ENCODE measurements at regions not wholly inside any gene's neighbourhood (a gene's known extent, or its start where the extent isn't known, plus 50 kb on each side); places are given as distances from the start of the nearest gene placed in this dataset.
A peak's percentile ranks its signal among the peaks of the same experiment; 100 is the strongest.
"Not testable (repeated sequence)": the region's sequence is repeated elsewhere in the genome, so short reads cannot be mapped to it uniquely, and the experiment has no call there.

- H3K36me3 ChIP-seq (ENCODE audit: control insufficient read depth, insufficient read depth, low read length) = no peaks in the 10 kb centered on the region
- H3K4me3 ChIP-seq (ENCODE audit: insufficient read depth, low read depth, low read length, poor library complexity, severe bottlenecking) = no peak overlapping the region
- no peak overlapping the region for H3K27ac ChIP-seq (ENCODE audit: insufficient read depth, low read length, poor library complexity, severe bottlenecking)
- H3K4me1 ChIP-seq (ENCODE audit: control insufficient read depth, insufficient read depth, low read length, poor library complexity, severe bottlenecking) = no peaks in the 10 kb centered on the region
- no peak for DNase-seq
- no peaks in the 10 kb centered on the region for H3K9me3 ChIP-seq (ENCODE audit: control insufficient read depth, low read length)
- no peaks in the 10 kb centered on the region for H3K27me3 ChIP-seq (replicated peaks; ENCODE audit: control insufficient read depth, insufficient read depth, low read length, poor library complexity, severe bottlenecking)
These were observed 581.4 kb downstream of the SOCS6 start for GRCh38 chr18:70870292-70870691.

GRCh38 chr18:70848329-70848728, 559.5 kb downstream of the SOCS6 start:
- no peaks in the 10 kb centered on the region for H3K36me3 ChIP-seq (ENCODE audit: control insufficient read depth, insufficient read depth, low read length)

DNA sequence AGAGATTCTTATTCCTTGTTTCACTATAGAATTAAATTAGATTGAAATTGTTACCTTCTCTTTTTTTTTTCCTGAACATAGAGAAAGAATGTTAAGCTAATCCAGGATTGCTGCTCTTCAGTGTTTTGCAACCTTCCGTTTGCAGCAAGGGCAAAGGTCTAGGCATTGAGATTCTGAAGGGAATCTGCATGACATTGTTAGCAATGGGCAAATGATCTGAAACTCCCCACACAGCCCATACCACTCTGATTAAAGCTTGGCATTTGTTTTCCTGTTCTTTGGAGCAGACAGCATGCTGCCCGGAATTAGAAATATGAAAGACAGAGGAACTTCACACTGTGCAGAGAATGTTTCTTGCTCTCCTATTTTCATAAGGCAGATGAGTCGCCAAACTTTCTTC, 551.8 kb downstream of the SOCS6 start:
- Histone ChIP-seq H3K4me3 (ENCODE audit: insufficient read depth, low read depth, low read length, poor library complexity, severe bottlenecking) (no peak overlapping the region), H3K9me3 (ENCODE audit: control insufficient read depth, low read length) (no peaks in the 10 kb centered on the region), H3K27me3 (replicated peaks; ENCODE audit: control insufficient read depth, insufficient read depth, low read length, poor library complexity, severe bottlenecking) (no peaks in the 10 kb centered on the region), H3K27ac (ENCODE audit: insufficient read depth, low read length, poor library complexity, severe bottlenecking) (no peak overlapping the region), H3K36me3 (ENCODE audit: control insufficient read depth, insufficient read depth, low read length) (no peaks in the 10 kb centered on the region), H3K4me1 (ENCODE audit: control insufficient read depth, insufficient read depth, low read length, poor library complexity, severe bottlenecking) (no peaks in the 10 kb centered on the region)
- DNase-seq = no peak

More at GRCh38 chr18:70848329-70848728, 559.5 kb downstream of the SOCS6 start:
- Histone ChIP-seq H3K27ac (ENCODE audit: insufficient read depth, low read length, poor library complexity, severe bottlenecking) (no peak overlapping the region), H3K4me3 (ENCODE audit: insufficient read depth, low read depth, low read length, poor library complexity, severe bottlenecking) (no peak overlapping the region), H3K27me3 (replicated peaks; ENCODE audit: control insufficient read depth, insufficient read depth, low read length, poor library complexity, severe bottlenecking) (no peaks in the 10 kb centered on the region), H3K9me3 (ENCODE audit: control insufficient read depth, low read length) (no peaks in the 10 kb centered on the region), H3K4me1 (ENCODE audit: control insufficient read depth, insufficient read depth, low read length, poor library complexity, severe bottlenecking) (no peaks in the 10 kb centered on the region)
- DNase-seq = no peak

- Histone ChIP-seq H3K4me1 (ENCODE audit: control insufficient read depth, insufficient read depth, low read length, poor library complexity, severe bottlenecking) (no peaks in the 10 kb centered on the region), H3K27ac (ENCODE audit: insufficient read depth, low read length, poor library complexity, severe bottlenecking) (no peak overlapping the region), H3K4me3 (ENCODE audit: insufficient read depth, low read depth, low read length, poor library complexity, severe bottlenecking) (no peak overlapping the region), H3K36me3 (ENCODE audit: control insufficient read depth, insufficient read depth, low read length) (no peaks in the 10 kb centered on the region), H3K9me3 (ENCODE audit: control insufficient read depth, low read length) (no peaks in the 10 kb centered on the region), H3K27me3 (replicated peaks; ENCODE audit: control insufficient read depth, insufficient read depth, low read length, poor library complexity, severe bottlenecking) (no peaks in the 10 kb centered on the region)
- no peak for DNase-seq
These were observed 538.8 kb downstream of the SOCS6 start for GRCh38 chr18:70827632-70828031.

GRCh38 chr18:70826571-70826970, 537.7 kb downstream of the SOCS6 start:
- H3K4me1 ChIP-seq (ENCODE audit: control insufficient read depth, insufficient read depth, low read length, poor library complexity, severe bottlenecking) = no peaks in the 10 kb centered on the region
- H3K9me3 ChIP-seq (ENCODE audit: control insufficient read depth, low read length) = no peaks in the 10 kb centered on the region
- no peak overlapping the region for H3K4me3 ChIP-seq (ENCODE audit: insufficient read depth, low read depth, low read length, poor library complexity, severe bottlenecking)
- no peak for DNase-seq
- H3K27ac ChIP-seq (ENCODE audit: insufficient read depth, low read length, poor library complexity, severe bottlenecking) = no peak overlapping the region
- H3K36me3 ChIP-seq (ENCODE audit: control insufficient read depth, insufficient read depth, low read length) = no peaks in the 10 kb centered on the region
- no peaks in the 10 kb centered on the region for H3K27me3 ChIP-seq (replicated peaks; ENCODE audit: control insufficient read depth, insufficient read depth, low read length, poor library complexity, severe bottlenecking)

- no peaks in the 10 kb centered on the region for H3K9me3 ChIP-seq (ENCODE audit: control insufficient read depth, low read length)
- no peak overlapping the region for H3K27ac ChIP-seq (ENCODE audit: insufficient read depth, low read length, poor library complexity, severe bottlenecking)
- no peaks in the 10 kb centered on the region for H3K27me3 ChIP-seq (replicated peaks; ENCODE audit: control insufficient read depth, insufficient read depth, low read length, poor library complexity, severe bottlenecking)
- no peaks in the 10 kb centered on the region for H3K4me1 ChIP-seq (ENCODE audit: control insufficient read depth, insufficient read depth, low read length, poor library complexity, severe bottlenecking)
- no peak overlapping the region for H3K4me3 ChIP-seq (ENCODE audit: insufficient read depth, low read depth, low read length, poor library complexity, severe bottlenecking)
- DNase-seq = no peak
- H3K36me3 ChIP-seq (ENCODE audit: control insufficient read depth, insufficient read depth, low read length) = no peaks in the 10 kb centered on the region
These were observed 533.8 kb downstream of the SOCS6 start for GRCh38 chr18:70822691-70823090.

DNA sequence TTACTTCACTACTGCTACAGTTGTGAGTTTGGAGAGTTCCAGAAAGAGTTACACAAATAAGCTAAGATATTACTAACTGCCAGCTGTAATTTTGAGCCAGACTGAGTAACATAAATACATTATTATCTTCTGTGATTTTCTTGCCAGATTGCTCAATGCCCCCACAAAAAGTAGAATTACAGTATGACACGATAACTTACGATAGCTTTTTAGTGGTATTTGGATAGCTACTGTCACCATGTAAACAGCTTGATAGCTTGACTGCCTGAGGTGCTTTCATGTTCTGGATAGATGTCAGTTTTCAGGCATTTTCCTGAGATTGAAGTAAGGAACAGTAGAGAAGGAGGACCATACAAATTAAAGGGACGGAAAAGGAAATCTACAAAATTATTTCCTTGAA, 533.3 kb downstream of the SOCS6 start:
- Histone ChIP-seq H3K27me3 (replicated peaks; ENCODE audit: control insufficient read depth, insufficient read depth, low read length, poor library complexity, severe bottlenecking) (no peaks in the 10 kb centered on the region), H3K4me3 (ENCODE audit: insufficient read depth, low read depth, low read length, poor library complexity, severe bottlenecking) (no peak overlapping the region), H3K27ac (ENCODE audit: insufficient read depth, low read length, poor library complexity, severe bottlenecking) (no peak overlapping the region), H3K9me3 (ENCODE audit: control insufficient read depth, low read length) (no peaks in the 10 kb centered on the region), H3K36me3 (ENCODE audit: control insufficient read depth, insufficient read depth, low read length) (no peaks in the 10 kb centered on the region), H3K4me1 (ENCODE audit: control insufficient read depth, insufficient read depth, low read length, poor library complexity, severe bottlenecking) (no peaks in the 10 kb centered on the region)
- no peak for DNase-seq

DNA sequence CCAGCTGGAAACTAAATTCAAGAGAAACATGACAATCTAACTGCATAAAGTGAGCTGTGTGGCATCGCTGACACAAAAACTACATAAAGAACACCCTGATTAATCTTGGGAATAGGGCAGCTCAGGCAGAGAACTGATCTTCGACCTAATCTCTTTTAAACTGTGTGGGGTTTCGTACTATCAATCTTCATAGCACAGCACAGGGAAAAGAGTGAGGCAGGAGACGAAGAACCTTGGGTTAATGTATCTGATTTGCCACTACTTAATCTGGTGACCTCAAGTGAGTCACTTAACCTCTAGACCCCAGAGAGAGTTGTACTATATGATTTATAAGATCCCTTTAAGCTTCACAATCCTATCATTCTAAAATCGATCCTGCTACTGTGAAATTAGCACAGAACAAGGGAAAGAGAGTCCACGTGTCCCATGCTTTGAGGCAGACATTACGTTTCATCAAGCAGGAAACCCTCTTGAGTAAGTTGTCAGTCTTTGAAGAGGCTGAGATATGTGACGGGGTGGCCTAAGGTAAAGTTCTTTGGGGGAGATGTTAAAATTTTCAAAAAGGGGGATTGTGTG, 519.7 kb downstream of the SOCS6 start:
- Histone ChIP-seq H3K36me3 (ENCODE audit: control insufficient read depth, insufficient read depth, low read length) (no peaks in the 10 kb centered on the region), H3K27me3 (replicated peaks; ENCODE audit: control insufficient read depth, insufficient read depth, low read length, poor library complexity, severe bottlenecking) (no peaks in the 10 kb centered on the region), H3K27ac (ENCODE audit: insufficient read depth, low read length, poor library complexity, severe bottlenecking) (no peak overlapping the region), H3K4me3 (ENCODE audit: insufficient read depth, low read depth, low read length, poor library complexity, severe bottlenecking) (no peak overlapping the region), H3K4me1 (ENCODE audit: control insufficient read depth, insufficient read depth, low read length, poor library complexity, severe bottlenecking) (no peaks in the 10 kb centered on the region), H3K9me3 (ENCODE audit: control insufficient read depth, low read length) (no peaks in the 10 kb centered on the region)
- no peak for DNase-seq

DNA sequence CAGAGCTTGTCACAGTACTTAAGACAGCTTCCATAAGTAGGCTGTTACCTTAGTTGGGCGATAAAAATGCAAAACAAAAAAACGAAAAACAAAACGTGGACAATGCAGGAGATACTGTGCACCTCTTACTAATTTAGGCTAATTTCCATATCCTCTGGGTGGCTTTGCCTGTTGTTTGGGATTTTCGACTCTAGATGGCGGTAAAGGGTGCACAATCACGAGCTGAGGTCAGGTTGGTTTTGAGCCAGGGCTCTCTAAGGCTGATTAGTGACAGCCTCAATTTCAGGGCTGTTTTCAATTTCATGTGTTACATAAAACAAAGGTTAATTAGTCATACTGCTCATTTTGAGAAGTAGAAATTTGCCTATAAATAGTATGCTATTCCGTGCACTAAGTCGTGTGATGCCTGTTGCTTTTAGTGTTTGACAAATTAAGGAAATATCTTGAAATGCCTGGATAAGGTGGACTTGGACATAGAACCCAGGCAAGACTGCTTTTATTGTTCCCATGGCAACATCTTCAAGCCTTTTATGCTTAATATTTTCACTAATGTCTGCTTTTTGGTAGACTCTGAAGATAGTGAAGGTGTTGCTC, 493.1 kb downstream of the SOCS6 start:
- Histone ChIP-seq H3K27me3 (replicated peaks; ENCODE audit: control insufficient read depth, insufficient read depth, low read length, poor library complexity, severe bottlenecking) (no peaks in the 10 kb centered on the region), H3K36me3 (ENCODE audit: control insufficient read depth, insufficient read depth, low read length) (no peaks in the 10 kb centered on the region), H3K27ac (ENCODE audit: insufficient read depth, low read length, poor library complexity, severe bottlenecking) (no peak overlapping the region), H3K4me1 (ENCODE audit: control insufficient read depth, insufficient read depth, low read length, poor library complexity, severe bottlenecking) (no peaks in the 10 kb centered on the region), H3K4me3 (ENCODE audit: insufficient read depth, low read depth, low read length, poor library complexity, severe bottlenecking) (no peak overlapping the region), H3K9me3 (ENCODE audit: control insufficient read depth, low read length) (no peaks in the 10 kb centered on the region)
- DNase-seq = peak in 2 of 3 donors; percentile 19 to 31

- not testable (repeated sequence) for H3K4me3 ChIP-seq (ENCODE audit: insufficient read depth, low read depth, low read length, poor library complexity, severe bottlenecking); H3K4me1 ChIP-seq (ENCODE audit: control insufficient read depth, insufficient read depth, low read length, poor library complexity, severe bottlenecking); H3K9me3 ChIP-seq (ENCODE audit: control insufficient read depth, low read length); DNase-seq; H3K27me3 ChIP-seq (replicated peaks; ENCODE audit: control insufficient read depth, insufficient read depth, low read length, poor library complexity, severe bottlenecking); H3K36me3 ChIP-seq (ENCODE audit: control insufficient read depth, insufficient read depth, low read length); H3K27ac ChIP-seq (ENCODE audit: insufficient read depth, low read length, poor library complexity, severe bottlenecking)
These were observed 477.4 kb downstream of the SOCS6 start for GRCh38 chr18:70766254-70766653.

All from effector memory CD4-positive, alpha-beta T cell (primary cell).